GM12872 (cell line): ENCODE measurements at regions not wholly inside any gene's neighbourhood (a gene's known extent, or its start where the extent isn't known, plus 50 kb on each side); places are given as distances from the start of the nearest gene placed in this dataset.

ENCODE experiments used
- CTCF ChIP-seq: IDR thresholded peaks from 3 replicates; pipeline ENCODE4 v1.5.1; 2011; ENCODE audit warnings: low read depth, mild to moderate bottlenecking, low read length, moderate library complexity; ENCODE audit not compliant: insufficient read depth

- no peak for TF ChIP-seq CTCF
Measured at GRCh38 chr5:167608390-167609272, 682.8 kb upstream of the WWC1 start.

DNA sequence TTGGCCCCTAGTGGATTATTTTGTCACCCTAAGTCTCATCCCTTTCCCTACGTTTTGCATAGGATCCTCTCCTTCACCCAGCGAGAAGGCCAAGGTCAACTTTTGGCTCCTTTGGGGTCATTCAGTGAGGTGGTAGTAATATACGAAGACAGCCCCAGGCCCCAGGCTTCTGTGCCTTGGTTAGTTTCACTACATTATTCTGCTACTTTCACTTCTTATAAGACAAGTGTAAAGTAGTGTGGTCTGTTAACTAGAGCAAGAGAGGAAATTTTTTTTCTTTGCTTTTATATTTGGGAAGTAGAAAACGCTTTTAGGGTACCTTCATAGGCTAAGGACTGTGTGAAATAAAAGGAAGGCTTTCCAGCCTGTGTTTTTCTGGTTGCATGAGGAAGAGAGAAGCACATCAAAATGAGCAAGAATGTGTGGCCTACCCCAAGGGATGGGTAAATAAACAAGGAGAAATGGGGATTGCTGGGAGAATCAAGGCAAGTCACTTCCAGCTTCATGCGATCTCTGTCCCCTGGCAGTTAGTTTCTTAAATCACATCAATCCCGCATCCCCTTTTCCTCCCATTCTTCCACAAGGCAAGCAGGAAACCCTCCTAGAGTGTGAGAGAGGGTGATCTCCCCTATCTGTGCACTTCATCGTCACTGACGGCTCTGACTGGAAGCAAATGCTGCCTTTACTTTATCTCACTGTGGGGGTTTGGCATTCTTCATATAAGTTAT lies 677.0 kb upstream of the WWC1 start:
- TF ChIP-seq CTCF, result no peak

DNA sequence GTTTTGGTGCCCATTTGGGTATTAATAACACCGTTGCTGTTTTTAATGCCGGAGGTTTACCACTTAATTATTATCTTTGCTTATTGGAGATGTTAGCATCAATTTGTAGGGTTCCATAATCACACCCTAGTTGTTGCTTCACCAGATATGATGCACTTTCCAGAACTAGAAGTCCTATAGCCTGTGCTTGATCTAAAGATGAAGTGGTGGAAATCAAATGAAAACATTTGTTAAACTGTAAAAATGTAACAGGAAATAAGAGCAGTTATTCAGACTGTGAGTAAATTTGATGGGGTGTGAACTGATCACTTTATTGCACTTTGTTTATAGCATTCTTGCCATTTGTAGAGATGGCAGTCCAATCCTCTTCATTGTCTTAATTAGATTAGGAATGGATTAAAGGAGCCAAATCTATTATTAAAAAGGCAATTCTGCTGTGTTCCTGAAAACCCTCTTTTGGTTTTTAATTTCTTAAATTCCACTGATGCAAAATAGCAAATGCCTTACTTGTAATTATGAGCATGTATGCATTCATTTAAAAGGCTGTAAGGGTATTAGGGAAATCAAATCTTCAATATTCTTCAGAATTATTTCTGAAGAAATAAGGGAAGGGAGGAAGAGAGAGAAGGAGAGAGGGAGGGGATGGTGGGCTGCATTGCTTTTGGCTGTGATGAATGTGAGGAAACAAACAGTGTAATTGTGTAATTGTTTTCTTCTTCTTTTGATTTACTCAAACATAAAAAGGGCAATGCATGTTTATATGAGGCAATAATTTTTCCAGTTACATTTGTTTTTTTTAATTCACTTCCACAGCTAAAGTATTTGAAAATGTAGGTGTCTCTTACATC lies 675.2 kb upstream of the WWC1 start:
- no peak for TF ChIP-seq CTCF

DNA sequence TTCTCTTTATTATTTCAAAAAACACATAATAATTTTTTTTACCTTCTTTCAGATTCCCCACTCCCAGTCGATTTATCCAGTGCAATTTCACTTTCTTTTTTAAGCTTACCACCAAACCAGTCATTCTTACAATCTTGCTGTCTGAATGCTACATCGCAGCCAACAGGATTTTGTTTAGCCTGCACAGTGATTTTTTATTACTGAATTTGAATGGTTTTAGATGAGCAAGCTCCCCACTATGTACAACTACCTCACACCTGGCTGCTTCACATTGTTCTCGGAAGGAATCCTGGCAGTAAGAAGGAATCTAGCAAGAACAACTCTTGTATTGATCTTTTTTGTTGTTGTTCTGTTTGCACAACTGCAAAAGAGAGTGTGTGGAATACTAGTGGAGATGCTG lies 668.1 kb upstream of the WWC1 start:
- no peak for TF ChIP-seq CTCF

DNA sequence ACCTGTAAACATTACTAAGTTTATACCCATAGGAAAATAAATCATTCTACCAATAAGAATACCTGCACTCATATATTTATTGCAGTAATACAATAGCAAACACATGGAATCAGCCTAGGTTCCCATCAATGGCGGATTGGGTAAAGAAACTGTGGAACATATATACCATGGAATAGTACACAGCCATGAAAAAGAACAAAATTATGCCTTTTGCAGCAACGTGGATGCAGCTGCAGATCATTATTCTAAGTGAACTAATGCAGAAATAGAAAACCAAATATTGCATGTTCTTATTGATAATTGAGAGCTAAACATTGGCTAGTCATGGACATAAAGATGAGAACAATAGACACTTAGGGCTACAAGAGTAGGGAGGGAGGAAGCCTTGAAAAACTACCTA lies 667.4 kb upstream of the WWC1 start:
- TF ChIP-seq CTCF, result no peak

DNA sequence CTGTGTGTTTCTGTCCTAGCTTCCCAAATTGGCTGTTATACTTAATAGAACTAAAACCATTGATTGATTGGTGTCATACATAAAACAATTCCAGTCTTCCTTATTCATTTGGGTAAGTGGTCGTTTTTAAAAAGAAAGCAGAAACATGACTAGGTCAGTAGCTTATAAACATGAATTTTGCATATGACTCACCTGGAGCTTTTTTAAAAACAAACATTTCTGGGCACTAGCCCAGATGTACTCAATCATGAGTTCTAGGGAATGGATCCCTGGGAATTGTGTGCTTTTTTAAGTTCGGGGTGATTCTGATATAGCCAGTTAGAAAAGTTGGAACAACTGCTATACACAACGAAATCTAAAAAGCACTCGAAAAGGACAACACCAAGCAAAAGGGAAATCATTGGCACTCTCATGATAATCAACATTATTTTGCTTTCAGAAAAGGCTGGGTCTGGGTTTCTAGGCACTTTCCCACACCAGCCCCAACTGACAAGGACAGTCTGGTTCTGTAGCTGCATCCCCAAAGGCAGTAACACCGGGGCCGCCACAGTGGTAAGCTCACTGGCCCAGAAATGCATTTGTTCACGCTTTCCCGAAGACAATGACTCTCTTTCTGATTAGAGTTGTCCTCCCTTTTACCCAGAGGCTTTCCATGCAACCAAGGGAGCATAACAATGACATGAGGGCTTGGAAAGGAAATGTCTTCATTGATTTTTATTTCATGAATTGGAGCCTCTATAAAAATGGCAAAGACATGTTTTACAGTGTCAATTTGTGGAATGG lies 664.9 kb upstream of the WWC1 start:
- TF ChIP-seq CTCF, result no peak
